ENCODE measurements at regions not wholly inside any gene's neighbourhood (a gene's known extent, or its start where the extent isn't known, plus 50 kb on each side); places are given as distances from the start of the nearest gene placed in this dataset.

- Histone ChIP-seq H3K4ac (ENCODE audit: low read depth, low read length) (no peak overlapping the region), H3K56ac (ENCODE audit: insufficient read length, low read depth, low read length) (no peak overlapping the region), H3K14ac (ENCODE audit: insufficient read depth, low read length) (no peak overlapping the region), H2BK12ac (ENCODE audit: insufficient read length, low read depth, low read length) (no peak overlapping the region), H4K91ac (ENCODE audit: insufficient read length, low read depth, low read length) (no peak overlapping the region), H4K20me1 (ENCODE audit: control insufficient read depth, insufficient read depth, insufficient read length) (no peaks in the 10 kb centered on the region), H2BK120ac (ENCODE audit: low read depth, low read length, poor library complexity, severe bottlenecking) (no peak overlapping the region), H3K4me1 (ENCODE audit: insufficient read depth, low read length) (no peaks in the 10 kb centered on the region; the same call in 1 of the 2 replicates), H2AK5ac (ENCODE audit: insufficient read length, low read length) (no peak overlapping the region), H3K79me1 (ENCODE audit: insufficient read depth, low read depth, low read length, poor library complexity, severe bottlenecking) (no peaks in the 10 kb centered on the region), H3K9me3 (ENCODE audit: control insufficient read depth, low read depth, low read length) (no peaks in the 10 kb centered on the region), H3K23me2 (ENCODE audit: insufficient read length, low read depth, low read length, poor library complexity, severe bottlenecking) (no peaks in the 10 kb centered on the region), H3T11ph (ENCODE audit: low read length) (no peak overlapping the region), H3K23ac (ENCODE audit: insufficient read length, low read depth, low read length) (no peak overlapping the region), H3K27ac (ENCODE audit: insufficient read length, low read depth, low read length) (no peak overlapping the region), H3K9ac (ENCODE audit: extremely low read depth, insufficient read length, low read length) (no peak overlapping the region), H3K18ac (ENCODE audit: insufficient read length, low read depth, low read length) (no peak overlapping the region), H3K27me3 (ENCODE audit: insufficient read depth, low read length) (no peaks in the 10 kb centered on the region), H2BK5ac (ENCODE audit: insufficient read length, low read length) (no peak overlapping the region), H2BK20ac (ENCODE audit: low read depth, low read length, poor library complexity, severe bottlenecking) (no peak overlapping the region), H4K8ac (replicated peaks; ENCODE audit: insufficient read length, low read depth, low read length) (no peak overlapping the region), H3K79me2 (ENCODE audit: insufficient read depth, low read length) (no peaks in the 10 kb centered on the region), H2BK15ac (ENCODE audit: low read depth, low read length) (no peak overlapping the region), H2AFZ (ENCODE audit: low read length) (no peak overlapping the region), H3K4me2 (ENCODE audit: insufficient read depth, insufficient read length, low read length) (no peak overlapping the region), H4K5ac (ENCODE audit: insufficient read length, low read depth, low read length) (no peak overlapping the region)
- peak; percentile 34; the same call in 2 of the 3 replicates for TF ChIP-seq CTCF (conservative IDR thresholded peaks at IDR 0.05)
- no peaks in the 10 kb centered on the region; a peak in 2 of 7 replicates for H3K36me3 Mint-ChIP-seq (ENCODE audit: insufficient read depth in 1 of 3, low read depth in 3 of 3)
- no peak for DNase-seq
- H3K27ac Mint-ChIP-seq, result no peak overlapping the region
- H3K4me3 Mint-ChIP-seq, result no peak overlapping the region
- H3K9me3 Mint-ChIP-seq, result no peaks in the 10 kb centered on the region; a peak in 1 of 5 replicates
- H3K4me1 Mint-ChIP-seq, result peaks cover 11 to 15% of the 10 kb centered on the region in 2 experiments
- no peaks in the 10 kb centered on the region; the same call in 1 of the 2 replicates for H3K27me3 Mint-ChIP-seq (ENCODE audit: low read depth)
- no CpG with 5 or more reads among the region's 13 CpGs for WGBS (ENCODE audit: extremely low coverage, insufficient read length, low lambda C conversion rate)
These were observed 119.6 kb upstream of the NFIB start for GRCh38 chr9:14433351-14434157.
